Activated naive CD8-positive, alpha-beta T cell treated with anti-CD3 and anti-CD28 coated beads, Interleukin-2, amount 50 U/mL, for 16 hours (primary cell): ENCODE measurements at regions not wholly inside any gene's neighbourhood (a gene's known extent, or its start where the extent isn't known, plus 50 kb on each side); places are given as distances from the start of the nearest gene placed in this dataset.

Experiments
- DNase-seq: peaks from one replicate; pipeline ENCODE4 v3.0.0-alpha.2; 2020; ENCODE audit warnings: low read depth, low spot score

GRCh38 chr12:107470645-107471044, 215.0 kb upstream of the PWP1 start:
- no peak for DNase-seq

- no peak for DNase-seq
These were observed 213.3 kb upstream of the PWP1 start for GRCh38 chr12:107472308-107472707.

DNA sequence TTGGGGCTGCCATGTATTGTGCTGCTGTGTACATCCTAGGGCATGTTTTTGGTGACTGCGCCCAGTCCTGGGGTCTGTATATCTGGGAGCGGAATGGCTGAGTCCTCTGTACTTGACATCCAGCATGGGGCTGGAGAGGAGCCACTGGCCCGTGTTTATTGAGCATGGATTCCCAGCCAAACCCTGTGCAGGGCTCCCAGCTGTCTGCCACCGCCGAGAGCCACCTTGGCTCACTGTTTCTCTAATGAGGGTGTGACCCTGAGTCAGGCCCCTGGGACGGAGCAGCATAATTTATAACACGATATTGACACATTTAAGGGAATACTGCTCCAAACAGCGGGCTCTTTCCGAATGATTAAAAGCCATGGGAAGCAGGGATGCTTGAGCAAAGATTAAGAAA, 211.5 kb upstream of the PWP1 start:
- no peak for DNase-seq

DNA sequence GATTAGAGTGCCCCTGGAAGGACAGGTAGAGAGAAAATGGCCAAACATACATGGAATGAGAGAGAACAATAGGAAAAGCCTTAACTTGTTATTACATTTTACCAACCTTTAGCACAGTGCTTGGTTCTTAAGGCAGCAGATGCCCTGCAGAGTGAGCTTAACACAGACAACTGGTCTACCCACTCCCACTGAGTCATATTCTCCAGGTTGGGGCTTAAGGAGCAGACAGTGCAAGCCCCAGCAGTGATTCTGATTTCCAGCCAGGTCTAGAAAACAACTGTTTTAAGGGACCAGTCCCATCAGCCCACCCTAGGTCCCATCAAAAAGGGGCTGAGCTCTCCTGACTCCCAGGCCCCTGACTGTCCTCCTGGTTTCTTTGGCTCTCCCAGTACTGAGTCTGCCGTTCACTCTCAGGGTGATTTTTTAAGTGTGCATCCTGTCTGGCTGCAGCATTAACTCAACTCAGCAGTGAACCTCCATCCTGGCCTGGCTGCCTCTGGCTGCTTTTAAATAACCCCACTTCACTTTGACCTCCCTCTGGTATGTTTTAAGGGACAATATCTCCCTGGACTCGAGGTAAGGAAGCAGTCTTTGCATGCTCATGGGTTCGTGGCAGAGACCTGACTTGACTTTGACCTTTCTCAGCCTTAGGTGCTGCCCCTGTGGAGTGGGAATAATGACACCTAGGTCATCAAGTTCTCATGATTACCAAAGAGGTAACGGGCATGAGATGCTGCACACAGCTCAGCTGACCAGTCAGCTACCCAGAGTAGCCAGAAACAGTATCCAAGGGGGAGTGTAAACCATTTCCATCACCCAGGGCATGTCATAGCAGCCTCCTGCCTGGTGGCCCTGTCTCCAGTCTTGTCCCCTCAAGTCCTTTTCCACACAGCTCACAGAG, 210.7 kb upstream of the PWP1 start:
- DNase-seq: no peak

- DNase-seq: no peak
These were observed 209.7 kb upstream of the PWP1 start for GRCh38 chr12:107475900-107476299.

GRCh38 chr12:107477018-107477417, 208.6 kb upstream of the PWP1 start:
- DNase-seq: no peak

GRCh38 chr12:107477947-107478610, 207.5 kb upstream of the PWP1 start:
- DNase-seq: no peak

DNA sequence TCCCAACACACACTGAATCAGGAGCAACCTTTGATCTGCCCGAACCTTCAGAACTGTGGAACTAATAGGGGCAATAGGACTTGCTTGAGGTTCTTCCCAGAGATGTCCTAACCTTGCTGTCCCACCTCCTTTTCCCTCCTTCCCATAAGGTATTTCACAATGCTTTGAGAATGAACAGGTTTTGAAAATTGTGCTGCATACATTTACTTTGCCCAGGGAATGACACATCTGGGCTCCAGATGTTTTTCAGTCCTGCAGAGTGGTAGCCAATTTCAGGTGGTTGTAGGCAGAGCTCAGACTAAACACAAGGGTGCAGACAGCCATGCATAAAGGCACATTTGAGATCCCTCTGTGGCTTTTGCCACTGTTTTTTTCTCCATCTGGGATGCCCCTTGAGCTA, 206.7 kb upstream of the PWP1 start:
- DNase-seq: no peak

DNA sequence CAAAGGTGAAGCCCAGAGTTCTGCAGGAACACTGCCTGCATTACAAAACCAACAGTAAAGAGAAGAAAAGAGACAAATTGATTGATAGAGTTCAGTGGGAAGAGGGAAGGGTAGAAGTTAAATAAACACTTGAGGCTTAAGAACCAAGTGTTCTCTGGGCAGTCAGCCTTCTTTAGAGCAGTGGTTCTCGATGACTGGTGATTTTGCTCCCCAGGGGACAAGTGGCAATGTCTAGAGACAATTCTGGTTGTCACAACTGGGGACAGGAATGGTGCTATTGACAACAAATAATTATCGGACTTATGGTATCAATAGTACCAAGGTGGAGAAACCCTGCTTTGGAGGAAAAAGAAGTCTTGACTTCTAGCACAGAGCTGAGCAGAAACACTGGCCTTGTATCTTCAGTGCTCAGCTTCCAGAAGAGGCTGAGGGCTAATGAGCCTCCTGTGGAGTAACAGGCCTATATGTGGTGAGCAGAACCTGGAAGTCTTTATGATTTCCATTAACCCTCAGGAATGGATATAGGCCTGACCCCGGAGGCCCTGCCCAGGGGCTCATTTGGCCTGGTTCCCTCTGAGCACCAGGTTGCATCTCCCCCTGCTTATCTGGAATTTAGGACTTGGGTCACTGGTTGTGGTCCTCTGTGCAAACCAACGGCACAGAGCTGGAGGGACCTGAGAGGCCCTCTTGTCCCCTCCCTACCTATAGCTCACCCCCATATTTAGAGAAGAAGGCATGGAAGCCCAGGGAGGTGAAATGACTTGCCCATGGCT, 204.6 kb upstream of the PWP1 start:
- no peak for DNase-seq

GRCh38 chr12:107484230-107484629, 201.4 kb upstream of the PWP1 start:
- DNase-seq: no peak

DNA sequence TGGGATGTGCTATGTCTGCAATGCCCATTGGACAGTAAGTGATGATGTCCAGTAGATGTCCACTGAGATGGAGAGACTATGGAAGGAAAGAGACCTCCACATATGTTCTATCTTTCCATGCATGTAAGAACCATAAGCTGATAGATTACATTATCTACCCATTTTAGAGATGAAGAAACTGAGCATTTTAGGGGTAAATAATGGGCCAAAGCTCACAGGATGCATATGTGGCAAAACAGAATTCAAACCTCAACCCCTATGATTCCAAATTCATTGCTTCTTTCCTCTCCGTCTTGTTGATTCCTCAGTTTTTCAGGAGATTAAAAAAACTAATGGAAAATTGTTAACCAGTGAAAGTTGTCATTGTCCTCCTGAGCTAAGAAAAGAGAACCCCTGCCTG, 200.7 kb upstream of the PWP1 start:
- no peak for DNase-seq

DNA sequence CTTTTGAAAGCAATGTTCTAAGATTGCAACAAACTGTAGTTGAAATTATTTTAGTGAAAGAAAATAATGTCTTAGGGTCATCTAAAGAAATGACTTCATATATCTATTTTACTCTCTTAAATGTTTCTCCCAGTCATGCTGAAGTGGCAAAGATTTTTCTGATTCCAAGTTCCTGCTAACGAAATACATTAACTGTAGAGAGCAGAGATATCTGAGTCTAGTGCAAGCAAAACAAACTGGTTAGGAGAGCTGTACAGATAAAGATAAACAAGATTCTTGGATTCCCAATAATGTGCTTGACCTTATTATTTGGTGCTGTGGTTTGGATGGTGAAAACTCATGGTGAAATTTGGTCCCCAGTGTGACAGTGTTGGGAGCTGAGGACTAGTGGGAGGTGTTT, 199.9 kb upstream of the PWP1 start:
- no peak for DNase-seq

DNA sequence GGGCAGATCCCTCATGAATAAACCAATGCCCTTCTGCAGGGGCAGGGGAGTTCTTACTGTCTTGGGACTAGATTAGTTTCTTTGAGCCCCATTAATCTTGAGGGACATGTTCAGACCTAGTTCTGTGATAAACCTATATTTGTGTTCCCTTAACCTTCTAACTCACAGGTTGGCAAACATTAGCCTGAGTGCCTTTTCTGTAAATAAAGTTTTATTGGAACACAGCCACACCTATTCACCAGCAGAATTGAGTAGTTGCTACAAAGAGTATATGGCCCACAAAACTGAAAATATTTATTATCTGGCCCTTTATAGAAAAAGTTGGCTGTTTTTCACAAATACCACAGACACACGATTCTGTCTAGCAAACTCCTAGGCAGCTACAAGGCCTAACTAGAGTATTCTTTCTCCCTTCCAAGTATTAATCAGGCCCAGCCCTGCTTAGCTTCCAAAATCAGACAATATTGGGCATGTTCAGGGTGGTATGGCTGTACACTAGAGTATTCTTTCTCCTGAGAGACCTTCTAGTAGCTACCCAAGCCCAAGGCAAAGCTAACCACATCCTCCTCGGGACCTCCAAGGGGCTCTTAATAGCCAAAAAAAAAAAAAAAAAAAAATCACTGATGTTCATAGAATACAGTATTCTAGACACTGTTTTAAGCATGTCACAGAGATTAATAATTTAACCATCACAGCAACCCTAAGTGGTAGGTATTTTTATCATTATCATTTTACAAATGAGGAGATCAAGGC, 199.3 kb upstream of the PWP1 start:
- no peak for DNase-seq

GRCh38 chr12:107487011-107487680, 198.5 kb upstream of the PWP1 start:
- DNase-seq: no peak

GRCh38 chr12:107488666-107489065, 196.9 kb upstream of the PWP1 start:
- no peak for DNase-seq

- DNase-seq: no peak
These were observed 195.6 kb upstream of the PWP1 start for GRCh38 chr12:107490010-107490409.

DNA sequence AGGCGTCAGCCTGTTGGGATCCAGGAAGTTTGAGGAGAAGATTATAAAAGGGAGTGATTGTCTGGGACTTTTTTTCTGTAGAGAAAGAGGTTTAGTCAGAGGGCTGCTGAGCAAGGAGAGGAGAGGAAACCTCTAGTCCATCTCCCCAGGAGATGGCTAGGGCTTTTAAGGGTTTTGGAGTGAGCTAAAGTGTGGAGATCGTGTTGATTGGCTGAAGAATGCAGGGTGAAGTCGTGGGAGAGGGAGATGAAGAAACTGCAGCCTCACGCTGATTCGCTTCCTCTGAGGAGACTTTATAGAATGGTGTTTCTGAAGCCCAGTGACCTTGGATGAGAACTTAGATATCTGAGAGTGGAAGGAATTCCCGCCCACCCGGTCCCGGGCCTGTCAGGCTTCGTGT, 193.7 kb upstream of the PWP1 start:
- DNase-seq: no peak

GRCh38 chr12:107492393-107493134, 193.0 kb upstream of the PWP1 start:
- no peak for DNase-seq

DNA sequence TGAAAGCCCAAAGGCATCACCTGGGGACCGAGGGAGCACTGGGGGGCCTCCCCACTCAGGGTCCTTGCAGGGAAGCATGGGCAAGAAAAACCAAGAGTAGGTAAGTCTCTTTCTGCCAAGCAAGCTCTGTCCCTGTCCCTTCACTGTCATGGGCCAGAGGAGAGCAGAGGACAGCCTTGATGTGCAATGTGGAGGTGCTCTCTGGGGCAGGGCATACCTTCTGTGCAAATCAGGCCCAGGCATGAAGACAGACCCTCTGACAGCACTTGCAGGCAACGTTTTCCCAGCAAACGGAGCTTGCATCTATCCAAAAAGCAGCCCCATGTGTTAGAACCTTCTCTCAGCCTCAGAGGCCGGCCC, 192.5 kb upstream of the PWP1 start:
- DNase-seq: no peak

- DNase-seq: no peak
These were observed 191.9 kb upstream of the PWP1 start for GRCh38 chr12:107493666-107494065.

DNA sequence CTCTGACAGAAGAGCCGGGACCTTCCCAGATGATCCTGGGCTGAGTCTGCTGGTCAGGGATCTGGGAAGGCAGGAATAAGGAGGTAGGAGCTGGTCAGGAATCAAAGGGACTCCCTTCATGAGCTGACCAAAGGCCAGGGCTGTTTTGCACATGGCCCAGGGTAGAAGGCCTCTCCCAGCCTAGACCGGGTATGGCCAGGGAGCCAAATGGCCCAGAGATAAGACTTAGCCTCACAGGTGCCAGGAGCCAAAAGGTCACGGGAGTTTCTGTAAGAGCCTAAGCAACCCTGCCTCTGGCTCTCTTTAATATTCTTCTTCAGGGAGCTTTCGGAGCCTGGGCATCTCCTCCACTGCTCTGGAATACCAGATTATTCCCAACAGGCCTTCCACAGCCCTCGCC, 191.3 kb upstream of the PWP1 start:
- no peak for DNase-seq
